K562 (cell line): ENCODE measurements at regions not wholly inside any gene's neighbourhood (a gene's known extent, or its start where the extent isn't known, plus 50 kb on each side); places are given as distances from the start of the nearest gene placed in this dataset.

Experiments
- ARID1B ChIP-seq: fragments of 450-650 bp; IDR thresholded peaks from 2 replicates; pipeline ENCODE4 v1.6.1; 2016; ENCODE audit warnings: antibody characterized with exemption, mild to moderate bottlenecking, inconsistent platforms
- CCNT2 ChIP-seq: IDR thresholded peaks from 2 replicates; pipeline ENCODE4 v1.6.1; 2011; ENCODE audit warnings: borderline replicate concordance, low read depth, mild to moderate bottlenecking, moderate library complexity, mixed read lengths, low read length; ENCODE audit not compliant: insufficient read length; ENCODE audit errors: extremely low read depth
- CEBPB ChIP-seq: fragments of 450-650 bp; IDR thresholded peaks from 2 replicates; pipeline ENCODE4 v1.6.1; 2016; ENCODE audit warnings: missing genetic modification characterization, missing compliant biosample characterization
- CREBBP ChIP-seq: IDR thresholded peaks from one replicate; pipeline ENCODE4 v1.6.1; 2012; ENCODE audit warnings: low read depth, mild to moderate bottlenecking, control low read depth, inconsistent platforms, low read length
- EWSR1 ChIP-seq: fragments of 450-650 bp; IDR thresholded peaks from 2 replicates; pipeline ENCODE4 v1.6.1; 2018; ENCODE audit warnings: borderline replicate concordance, mild to moderate bottlenecking, low read depth, moderate library complexity; ENCODE audit not compliant: partially characterized antibody
- MAZ ChIP-seq, 2 experiments: fragments of 450-650 bp in 1 of 2; sonication (generic) in 1 of 2; formaldehyde crosslinking; IDR thresholded peaks in 1 of 2; conservative IDR thresholded peaks in 1 of 2; 2 replicates each; pipeline versions ENCODE4 v1.4.0 to v1.5.0; 2020; ENCODE audit warnings: mild to moderate bottlenecking in 1 of 2, missing genetic modification reagents in 1 of 2
- MIER1 ChIP-seq: fragments of 450-650 bp; IDR thresholded peaks from 2 replicates; pipeline ENCODE4 v1.6.1; 2016; ENCODE audit warnings: antibody characterized with exemption, mild to moderate bottlenecking, low read depth
- NEUROD1 ChIP-seq: fragments of 150-350 bp; IDR thresholded peaks from 2 replicates; pipeline ENCODE4 v1.6.1; 2014; ENCODE audit warnings: borderline replicate concordance, low read length, low read depth; ENCODE audit not compliant: partially characterized antibody
- SRSF7 ChIP-seq: fragments of 200-400 bp; formaldehyde crosslinking; optimal IDR thresholded peaks from 2 replicates; pipeline ENCODE3; 2017; ENCODE audit warnings: mild to moderate bottlenecking, low read depth, low read length
- SUPT5H ChIP-seq: fragments of 450-650 bp; IDR thresholded peaks from 2 replicates; pipeline ENCODE4 v1.6.1; 2016
- TOE1 ChIP-seq, 2 experiments: fragments of 450-650 bp in 1 of 2; sonication (generic) in 1 of 2; formaldehyde crosslinking in 1 of 2; IDR thresholded peaks; 2 replicates each; pipeline versions ENCODE4 v1.7.1 to v1.8.0; 2016 to 2022; ENCODE audit warnings: borderline replicate concordance in 2 of 2, mild to moderate bottlenecking in 2 of 2, antibody characterized with exemption in 1 of 2, inconsistent platforms in 1 of 2, low read depth in 1 of 2, missing genetic modification reagents in 1 of 2, moderate library complexity in 1 of 2
- ZKSCAN8 ChIP-seq: fragments of 200-800 bp; sonication (Bioruptor generic); IDR thresholded peaks from 2 replicates; pipeline ENCODE4 v1.6.1; 2016; ENCODE audit warnings: missing genetic modification characterization, missing compliant biosample characterization
- ZNF224 ChIP-seq: sonication (generic); formaldehyde crosslinking; IDR thresholded peaks from 2 replicates; pipeline ENCODE4 v1.8.0; 2022; ENCODE audit warnings: mild to moderate bottlenecking, missing genetic modification reagents
- TF ChIP-seq, protein P1 (sequence below): fragments of 450-650 bp; IDR thresholded peaks from 2 replicates; pipeline ENCODE4 v1.6.1; 2016; ENCODE audit warnings: missing biosample characterization, missing genetic modification characterization
- TF ChIP-seq, protein P2 (sequence below): sonication (generic); formaldehyde crosslinking; IDR thresholded peaks from 2 replicates; pipeline ENCODE4 v1.8.0; 2022; ENCODE audit warnings: mild to moderate bottlenecking, missing genetic modification reagents
- TF ChIP-seq, protein P3 (sequence below): sonication (generic); formaldehyde crosslinking; IDR thresholded peaks from 2 replicates; pipeline ENCODE4 v1.8.0; 2022; ENCODE audit warnings: mild to moderate bottlenecking, missing genetic modification reagents, borderline replicate concordance
- TF ChIP-seq, protein P4 (sequence below): fragments of 250-450 bp; sonication (Bioruptor Pico); IDR thresholded peaks from 2 replicates; pipeline ENCODE4 v1.4.0; 2020; ENCODE audit warnings: mild to moderate bottlenecking, moderate library complexity, borderline replicate concordance
- TF ChIP-seq, protein P5 (sequence below): fragments of 250-450 bp; sonication (Bioruptor Pico); IDR thresholded peaks from 2 replicates; pipeline ENCODE4 v1.4.0; 2020; ENCODE audit warnings: mild to moderate bottlenecking, moderate library complexity

DNA sequence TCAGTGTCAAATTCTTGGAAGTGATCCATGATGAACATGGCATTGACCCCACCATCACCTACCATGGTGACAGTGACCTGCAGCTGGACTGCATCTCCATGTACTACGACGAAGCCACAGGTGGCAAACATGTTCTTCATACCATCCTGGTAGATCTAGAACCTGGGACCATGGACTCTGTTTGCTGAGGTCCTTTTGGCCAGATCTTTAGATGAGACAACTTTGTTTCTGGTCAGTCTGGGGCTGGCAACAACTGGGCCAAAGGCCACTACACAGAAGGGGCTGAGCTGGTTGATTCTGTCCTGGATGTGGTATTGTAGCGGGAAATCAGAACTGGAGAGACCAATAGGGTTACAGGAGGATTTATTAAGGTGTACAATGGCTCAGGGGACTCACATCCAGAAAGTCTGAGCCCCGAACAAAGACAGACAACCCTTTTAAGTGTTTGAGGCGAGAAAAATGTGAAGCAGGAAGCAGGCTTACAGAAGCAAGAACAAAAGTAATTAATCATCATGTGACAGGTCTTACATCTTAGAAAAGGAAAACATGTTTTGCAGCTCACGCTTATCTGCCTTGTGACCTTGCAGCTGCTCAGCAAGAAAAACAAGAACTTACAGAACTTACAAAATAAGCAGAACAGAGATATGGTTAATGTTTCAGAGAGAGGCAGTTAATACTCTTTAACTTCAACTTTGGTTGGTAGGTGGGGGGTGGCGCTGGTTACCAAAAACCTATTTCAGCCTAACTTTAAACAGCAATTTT, 58.8 kb upstream of the MOCS1 start (continued):
- peak; percentile 91 for TF ChIP-seq ARID1B
- TF ChIP-seq, protein P1, sequence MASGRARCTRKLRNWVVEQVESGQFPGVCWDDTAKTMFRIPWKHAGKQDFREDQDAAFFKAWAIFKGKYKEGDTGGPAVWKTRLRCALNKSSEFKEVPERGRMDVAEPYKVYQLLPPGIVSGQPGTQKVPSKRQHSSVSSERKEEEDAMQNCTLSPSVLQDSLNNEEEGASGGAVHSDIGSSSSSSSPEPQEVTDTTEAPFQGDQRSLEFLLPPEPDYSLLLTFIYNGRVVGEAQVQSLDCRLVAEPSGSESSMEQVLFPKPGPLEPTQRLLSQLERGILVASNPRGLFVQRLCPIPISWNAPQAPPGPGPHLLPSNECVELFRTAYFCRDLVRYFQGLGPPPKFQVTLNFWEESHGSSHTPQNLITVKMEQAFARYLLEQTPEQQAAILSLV (tag) = no peak
- TF ChIP-seq SUPT5H = no peak
- no peak for TF ChIP-seq CCNT2
- 0 out of 4 replicates have a peak, but pooled peaks of 1 of the 2 experiments have one; percentile 18 for TF ChIP-seq MAZ (CRISPR knock-in tag; conservative IDR thresholded peaks at IDR 0.05 in 1 of 2, IDR thresholded peaks at IDR 0.05 in 1 of 2)
- no peak for TF ChIP-seq NEUROD1
- no peak for TF ChIP-seq CREBBP
- TF ChIP-seq CEBPB (tag) = peak; percentile 79
- no peak for TF ChIP-seq MIER1
- TF ChIP-seq SRSF7 = no peak
- TF ChIP-seq ZKSCAN8 (CRISPR knock-in tag) = peak; percentile 80
- TF ChIP-seq, protein P2, sequence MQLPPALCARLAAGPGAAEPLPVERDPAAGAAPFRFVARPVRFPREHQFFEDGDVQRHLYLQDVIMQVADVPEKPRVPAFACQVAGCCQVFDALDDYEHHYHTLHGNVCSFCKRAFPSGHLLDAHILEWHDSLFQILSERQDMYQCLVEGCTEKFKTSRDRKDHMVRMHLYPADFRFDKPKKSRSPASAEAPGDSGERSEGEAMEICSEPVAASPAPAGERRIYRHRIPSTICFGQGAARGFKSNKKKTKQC (CRISPR knock-in tag) = no peak
- TF ChIP-seq, protein P3, sequence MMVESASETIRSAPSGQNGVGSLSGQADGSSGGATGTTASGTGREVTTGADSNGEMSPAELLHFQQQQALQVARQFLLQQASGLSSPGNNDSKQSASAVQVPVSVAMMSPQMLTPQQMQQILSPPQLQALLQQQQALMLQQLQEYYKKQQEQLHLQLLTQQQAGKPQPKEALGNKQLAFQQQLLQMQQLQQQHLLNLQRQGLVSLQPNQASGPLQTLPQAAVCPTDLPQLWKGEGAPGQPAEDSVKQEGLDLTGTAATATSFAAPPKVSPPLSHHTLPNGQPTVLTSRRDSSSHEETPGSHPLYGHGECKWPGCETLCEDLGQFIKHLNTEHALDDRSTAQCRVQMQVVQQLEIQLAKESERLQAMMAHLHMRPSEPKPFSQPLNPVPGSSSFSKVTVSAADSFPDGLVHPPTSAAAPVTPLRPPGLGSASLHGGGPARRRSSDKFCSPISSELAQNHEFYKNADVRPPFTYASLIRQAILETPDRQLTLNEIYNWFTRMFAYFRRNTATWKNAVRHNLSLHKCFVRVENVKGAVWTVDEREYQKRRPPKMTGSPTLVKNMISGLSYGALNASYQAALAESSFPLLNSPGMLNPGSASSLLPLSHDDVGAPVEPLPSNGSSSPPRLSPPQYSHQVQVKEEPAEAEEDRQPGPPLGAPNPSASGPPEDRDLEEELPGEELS (CRISPR knock-in tag) = no peak
- no peak for TF ChIP-seq EWSR1
- TF ChIP-seq, protein P4, sequence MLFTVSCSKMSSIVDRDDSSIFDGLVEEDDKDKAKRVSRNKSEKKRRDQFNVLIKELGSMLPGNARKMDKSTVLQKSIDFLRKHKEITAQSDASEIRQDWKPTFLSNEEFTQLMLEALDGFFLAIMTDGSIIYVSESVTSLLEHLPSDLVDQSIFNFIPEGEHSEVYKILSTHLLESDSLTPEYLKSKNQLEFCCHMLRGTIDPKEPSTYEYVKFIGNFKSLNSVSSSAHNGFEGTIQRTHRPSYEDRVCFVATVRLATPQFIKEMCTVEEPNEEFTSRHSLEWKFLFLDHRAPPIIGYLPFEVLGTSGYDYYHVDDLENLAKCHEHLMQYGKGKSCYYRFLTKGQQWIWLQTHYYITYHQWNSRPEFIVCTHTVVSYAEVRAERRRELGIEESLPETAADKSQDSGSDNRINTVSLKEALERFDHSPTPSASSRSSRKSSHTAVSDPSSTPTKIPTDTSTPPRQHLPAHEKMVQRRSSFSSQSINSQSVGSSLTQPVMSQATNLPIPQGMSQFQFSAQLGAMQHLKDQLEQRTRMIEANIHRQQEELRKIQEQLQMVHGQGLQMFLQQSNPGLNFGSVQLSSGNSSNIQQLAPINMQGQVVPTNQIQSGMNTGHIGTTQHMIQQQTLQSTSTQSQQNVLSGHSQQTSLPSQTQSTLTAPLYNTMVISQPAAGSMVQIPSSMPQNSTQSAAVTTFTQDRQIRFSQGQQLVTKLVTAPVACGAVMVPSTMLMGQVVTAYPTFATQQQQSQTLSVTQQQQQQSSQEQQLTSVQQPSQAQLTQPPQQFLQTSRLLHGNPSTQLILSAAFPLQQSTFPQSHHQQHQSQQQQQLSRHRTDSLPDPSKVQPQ = no peak
- TF ChIP-seq, protein P5, sequence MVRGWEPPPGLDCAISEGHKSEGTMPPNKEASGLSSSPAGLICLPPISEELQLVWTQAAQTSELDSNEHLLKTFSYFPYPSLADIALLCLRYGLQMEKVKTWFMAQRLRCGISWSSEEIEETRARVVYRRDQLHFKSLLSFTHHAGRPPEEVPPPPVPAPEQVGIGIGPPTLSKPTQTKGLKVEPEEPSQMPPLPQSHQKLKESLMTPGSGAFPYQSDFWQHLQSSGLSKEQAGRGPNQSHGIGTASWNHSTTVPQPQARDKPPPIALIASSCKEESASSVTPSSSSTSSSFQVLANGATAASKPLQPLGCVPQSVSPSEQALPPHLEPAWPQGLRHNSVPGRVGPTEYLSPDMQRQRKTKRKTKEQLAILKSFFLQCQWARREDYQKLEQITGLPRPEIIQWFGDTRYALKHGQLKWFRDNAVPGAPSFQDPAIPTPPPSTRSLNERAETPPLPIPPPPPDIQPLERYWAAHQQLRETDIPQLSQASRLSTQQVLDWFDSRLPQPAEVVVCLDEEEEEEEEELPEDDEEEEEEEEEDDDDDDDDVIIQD = peak; percentile 48; the same call in 1 of the 2 replicates
- peak; percentile 89; the same call in 1 of the 2 replicates for TF ChIP-seq TOE1 (IDR thresholded peaks at IDR 0.05; ENCODE audit: borderline replicate concordance)
- no peak for TF ChIP-seq TOE1 (CRISPR knock-in tag; IDR thresholded peaks at IDR 0.05; ENCODE audit: borderline replicate concordance, low read depth)
- no peak for TF ChIP-seq ZNF224 (CRISPR knock-in tag)
